ENCODE measurements at regions not wholly inside any gene's neighbourhood (a gene's known extent, or its start where the extent isn't known, plus 50 kb on each side); places are given as distances from the start of the nearest gene placed in this dataset.

- TF ChIP-seq SP1 (IDR thresholded peaks at IDR 0.05) (no peak), L3MBTL2 (conservative IDR thresholded peaks at IDR 0.05) (no peak), BHLHE40 (IDR thresholded peaks at IDR 0.05; ENCODE audit: borderline replicate concordance) (no peak), ZNF384 (IDR thresholded peaks at IDR 0.05) (no peak), LEF1 (IDR thresholded peaks at IDR 0.05; ENCODE audit: borderline replicate concordance) (no peak)
Measured at GRCh38 chr4:176927664-176928063, 134.9 kb upstream of the VEGFC start.

All from HEK293T (cell line).